Keratinocyte (primary cell): ENCODE measurements at regions not wholly inside any gene's neighbourhood (a gene's known extent, or its start where the extent isn't known, plus 50 kb on each side); places are given as distances from the start of the nearest gene placed in this dataset.

Experiments
- DNase-seq: peaks from one replicate; pipeline ENCODE4 v3.0.0-alpha.2; 2011; ENCODE audit warnings: low read depth, missing footprints, low spot score
- FAIRE-seq: peaks from 2 replicates; lab custom pipeline; 2011; peaks lifted over from hg19 to GRCh38; lab: Jason Lieb, UNC
- H2AFZ ChIP-seq: 2 replicates; pipeline ENCODE4 v1.6.0; 2012; ENCODE audit warnings: low read length, control low read depth, inconsistent platforms; ENCODE audit not compliant: control insufficient read depth
- H3K27ac ChIP-seq: 2 replicates; pipeline ENCODE4 v1.5.1; 2011; ENCODE audit warnings: low read length; ENCODE audit not compliant: control insufficient read depth, insufficient read depth
- H3K27me3 ChIP-seq: 3 replicates; pipeline ENCODE4 v1.6.0; 2011; ENCODE audit warnings: low read length; ENCODE audit not compliant: control insufficient read depth, insufficient read depth; ENCODE audit errors: extremely low read depth
- H3K36me3 ChIP-seq, 2 experiments: 2 replicates in 1 of 2; 3 replicates in 1 of 2; pipeline ENCODE4 v1.5.1; 2011; ENCODE audit warnings: low read length in 2 of 2, mild to moderate bottlenecking in 1 of 2; ENCODE audit not compliant: control insufficient read depth in 2 of 2, insufficient read depth in 2 of 2; ENCODE audit errors: extremely low read depth in 1 of 2
- H3K4me1 ChIP-seq: 3 replicates; pipeline ENCODE4 v1.5.1; 2011; ENCODE audit warnings: low read length; ENCODE audit not compliant: control insufficient read depth, insufficient read depth; ENCODE audit errors: extremely low read depth
- H3K4me2 ChIP-seq: 3 replicates; pipeline ENCODE4 v1.6.0; 2011; ENCODE audit warnings: low read depth, low read length; ENCODE audit not compliant: control insufficient read depth, insufficient read depth; ENCODE audit errors: extremely low read depth
- H3K4me3 ChIP-seq, 3 experiments: fragments of 200-600 bp in 1 of 3; sonication (generic) in 1 of 3; 2 replicates in 2 of 3; 3 replicates in 1 of 3; pipeline ENCODE4 v1.5.1; 2011 to 2016; ENCODE audit warnings: low read length in 3 of 3, mild to moderate bottlenecking in 3 of 3, control low read depth in 2 of 3, inconsistent platforms in 1 of 3, low read depth in 1 of 3, mixed read lengths in 1 of 3, mixed run types in 1 of 3, moderate library complexity in 1 of 3; ENCODE audit not compliant: control insufficient read depth in 2 of 3, insufficient read depth in 2 of 3; ENCODE audit errors: extremely low read depth in 1 of 3
- H3K79me2 ChIP-seq: 2 replicates; pipeline ENCODE4 v1.6.0; 2012; ENCODE audit warnings: low read length; ENCODE audit not compliant: control insufficient read depth, insufficient read depth
- H3K9ac ChIP-seq: 3 replicates; pipeline ENCODE4 v1.6.0; 2011; ENCODE audit warnings: low read length; ENCODE audit not compliant: control insufficient read depth, insufficient read depth; ENCODE audit errors: extremely low read depth
- H3K9me1 ChIP-seq: 3 replicates; pipeline ENCODE4 v1.6.0; 2011; ENCODE audit warnings: low read length; ENCODE audit not compliant: control insufficient read depth, insufficient read depth; ENCODE audit errors: extremely low read depth
- H3K9me3 ChIP-seq: 2 replicates; pipeline ENCODE4 v1.5.1; 2012; ENCODE audit warnings: low read depth, low read length; ENCODE audit not compliant: control insufficient read depth
- H4K20me1 ChIP-seq: 3 replicates; pipeline ENCODE4 v1.6.0; 2011; ENCODE audit warnings: low read length; ENCODE audit not compliant: control insufficient read depth, insufficient read depth; ENCODE audit errors: extremely low read depth
- CTCF ChIP-seq, 3 experiments: IDR thresholded peaks in 1 of 3; conservative IDR thresholded peaks in 1 of 3; optimal IDR thresholded peaks in 1 of 3; 2 replicates in 2 of 3; 3 replicates in 1 of 3; pipeline versions ENCODE3 to v1.5.1; 2011; ENCODE audit warnings: low read length in 3 of 3, mild to moderate bottlenecking in 3 of 3, moderate library complexity in 2 of 3, control low read depth in 1 of 3, inconsistent platforms in 1 of 3; ENCODE audit not compliant: insufficient read depth in 2 of 3; ENCODE audit errors: extremely low read depth in 1 of 3
- EZH2 ChIP-seq: IDR thresholded peaks from one replicate; pipeline ENCODE4 v1.6.1; 2012; ENCODE audit warnings: inconsistent platforms, mild to moderate bottlenecking, low read length, moderate library complexity
- dilution Hi-C: fragments of 300-500 bp; cut with MboI; formaldehyde crosslinking; loops from one replicate; pipeline ENCODE4 v1.7.0; 2020; ENCODE audit warnings: low sequenced_read_pairs; ENCODE audit not compliant: extremely low pct_ligation_motif_present

GRCh38 chr5:2269656-2270055, 386.9 kb upstream of the IRX4 start:
- Histone ChIP-seq H3K79me2 (no peaks in the 10 kb centered on the region), H4K20me1 (no peaks in the 10 kb centered on the region), H3K36me3 (no peaks in the 10 kb centered on the region), H3K4me3 (no peak overlapping the region), H3K9ac (no peak overlapping the region), H3K4me2 (no peak overlapping the region), H3K9me3 (no peaks in the 10 kb centered on the region), H3K27me3 (no peaks in the 10 kb centered on the region), H3K4me1 (no peaks in the 10 kb centered on the region), H2AFZ (no peak overlapping the region), H3K27ac (no peak overlapping the region), H3K9me1 (no peaks in the 10 kb centered on the region)
- TF ChIP-seq CTCF (optimal IDR thresholded peaks at IDR 0.05 in 1 of 3, IDR thresholded peaks at IDR 0.05 in 1 of 3, conservative IDR thresholded peaks at IDR 0.05 in 1 of 3; ENCODE audit: extremely low read depth in 1 of 3, insufficient read depth in 2 of 3, low read length in 3 of 3) (no peak), EZH2 (no peak)
- dilution Hi-C loops, result no loop called here
- no peak for FAIRE-seq
- DNase-seq, result no peak

- Histone ChIP-seq H3K4me2 (no peak overlapping the region), H2AFZ (no peak overlapping the region), H4K20me1 (no peaks in the 10 kb centered on the region), H3K27me3 (no peaks in the 10 kb centered on the region), H3K79me2 (no peaks in the 10 kb centered on the region), H3K9me1 (no peaks in the 10 kb centered on the region), H3K4me3 (no peak overlapping the region), H3K27ac (no peak overlapping the region), H3K9me3 (no peaks in the 10 kb centered on the region), H3K36me3 (no peaks in the 10 kb centered on the region), H3K4me1 (no peaks in the 10 kb centered on the region), H3K9ac (no peak overlapping the region)
- FAIRE-seq (no peak), DNase-seq (no peak)
- TF ChIP-seq EZH2 (no peak), CTCF (optimal IDR thresholded peaks at IDR 0.05 in 1 of 3, IDR thresholded peaks at IDR 0.05 in 1 of 3, conservative IDR thresholded peaks at IDR 0.05 in 1 of 3; ENCODE audit: extremely low read depth in 1 of 3, insufficient read depth in 2 of 3, low read length in 3 of 3) (no peak)
- dilution Hi-C loops, result no loop called here
These were observed 385.3 kb upstream of the IRX4 start for GRCh38 chr5:2267991-2268390.
